ENCODE measurements at regions not wholly inside any gene's neighbourhood (a gene's known extent, or its start where the extent isn't known, plus 50 kb on each side); places are given as distances from the start of the nearest gene placed in this dataset.

- no peak for DNase-seq
Observed at GRCh38 chr1:199776768-199777497, 250.6 kb upstream of the NR5A2 start.

GRCh38 chr1:199778324-199778955 lies 249.1 kb upstream of the NR5A2 start:
- DNase-seq, result peak; percentile 56

GRCh38 chr1:199780091-199780490 lies 247.4 kb upstream of the NR5A2 start:
- DNase-seq, result no peak

GRCh38 chr1:199780948-199781670 lies 246.4 kb upstream of the NR5A2 start:
- DNase-seq, result no peak

GRCh38 chr1:199784138-199784895 lies 243.2 kb upstream of the NR5A2 start:
- no peak for DNase-seq

GRCh38 chr1:199786695-199787094 lies 240.8 kb upstream of the NR5A2 start:
- no peak for DNase-seq

- DNase-seq, result no peak
Observed at GRCh38 chr1:199789141-199789540, 238.4 kb upstream of the NR5A2 start.

GRCh38 chr1:199791495-199791894 lies 236.0 kb upstream of the NR5A2 start:
- DNase-seq, result no peak

- DNase-seq, result no peak
Observed at GRCh38 chr1:199792874-199793273, 234.6 kb upstream of the NR5A2 start.

- DNase-seq, result no peak
Observed at GRCh38 chr1:199794105-199794863, 233.2 kb upstream of the NR5A2 start.

GRCh38 chr1:199799116-199799515 lies 228.4 kb upstream of the NR5A2 start:
- DNase-seq, result no peak

- no peak for DNase-seq
Observed at GRCh38 chr1:199804526-199804925, 223.0 kb upstream of the NR5A2 start.

GRCh38 chr1:199808110-199808870 lies 219.2 kb upstream of the NR5A2 start:
- no peak for DNase-seq

- DNase-seq, result no peak
Observed at GRCh38 chr1:199809311-199809710, 218.2 kb upstream of the NR5A2 start.

- no peak for DNase-seq
Observed at GRCh38 chr1:199811163-199811562, 216.3 kb upstream of the NR5A2 start.

GRCh38 chr1:199813198-199813597 lies 214.3 kb upstream of the NR5A2 start:
- no peak for DNase-seq

GRCh38 chr1:199815947-199816346 lies 211.6 kb upstream of the NR5A2 start:
- no peak for DNase-seq

GRCh38 chr1:199817266-199817665 lies 210.2 kb upstream of the NR5A2 start:
- DNase-seq, result no peak

GRCh38 chr1:199821029-199821779 lies 206.3 kb upstream of the NR5A2 start:
- peak; percentile 59 for DNase-seq

GRCh38 chr1:199832451-199832850 lies 195.1 kb upstream of the NR5A2 start:
- DNase-seq, result no peak

- DNase-seq, result no peak
Observed at GRCh38 chr1:199834711-199835110, 192.8 kb upstream of the NR5A2 start.

Measured in DMS153 (cell line).